K562 (cell line): ENCODE measurements at regions not wholly inside any gene's neighbourhood (a gene's known extent, or its start where the extent isn't known, plus 50 kb on each side); places are given as distances from the start of the nearest gene placed in this dataset.
A peak's percentile ranks its signal among the peaks of the same experiment; 100 is the strongest.

ENCODE experiments used
- ATAC-seq: fragments of 200-7000 bp; cut with Tn5 transposase; 3 replicates; pipeline ENCODE4 v1.9.1; 2020; ENCODE audit warnings: moderate library complexity
- BruUV-seq: library from RNA; stranded (reverse); fragments of 400-500 nt; replicated peaks from 2 replicates; lab custom pipeline; 2021; lab: Mats Ljungman, UMichigan
- CTCF ChIA-PET: fragments of 300-600 bp; formaldehyde crosslinking; extraction: SDS; loops from one replicate; lab custom pipeline; 2021; ENCODE audit warnings: low intra/inter-chr PET ratio; lab: Yijun Ruan, JAX
- POLR2A ChIA-PET: fragments of 300-600, 350-650 bp; sonication (Branson Sonifier 250); formaldehyde crosslinking; extraction: SDS; loops from one replicate; lab custom pipeline; 2021; ENCODE audit warnings: antibody characterized with exemption, inconsistent platforms; lab: Yijun Ruan, JAX
- DNase-seq, 4 experiments: peaks; one replicate each; pipeline versions ENCODE4 v3.0.0 to v3.0.0-alpha.2; 2011 to 2018; ENCODE audit warnings: low spot score in 3 of 4, mixed read lengths in 3 of 4; ENCODE audit errors: extremely low read depth in 1 of 4
- FAIRE-seq: peaks from 2 replicates; lab custom pipeline; 2011; peaks lifted over from hg19 to GRCh38; lab: Jason Lieb, UNC
- H2AFZ ChIP-seq: 2 replicates; pipeline ENCODE4 v1.6.0; 2011; ENCODE audit warnings: low read depth, low read length, control low read depth, inconsistent platforms
- H3K27ac ChIP-seq: fragments of 200-600 bp; 3 replicates; pipeline ENCODE4 v1.8.0; 2011; ENCODE audit warnings: low read depth, mild to moderate bottlenecking, control low read depth, inconsistent platforms, low read length, moderate library complexity, mixed read lengths; ENCODE audit errors: extremely low read depth
- H3K27me3 ChIP-seq, 2 experiments: fragments of 300-600 bp in 1 of 2; 2 replicates in 1 of 2; 3 replicates in 1 of 2; pipeline versions ENCODE4 v1.6.0 to v1.8.0; 2011; ENCODE audit warnings: inconsistent platforms in 2 of 2, low read length in 2 of 2, mild to moderate bottlenecking in 1 of 2, mixed read lengths in 1 of 2, moderate library complexity in 1 of 2; ENCODE audit not compliant: control insufficient read depth in 2 of 2, insufficient read depth in 2 of 2
- H3K36me3 ChIP-seq: fragments of 300-600 bp; 3 replicates; pipeline ENCODE4 v1.8.0; 2011; ENCODE audit warnings: mild to moderate bottlenecking, low read length, inconsistent platforms; ENCODE audit not compliant: control insufficient read depth, insufficient read depth
- H3K4me1 ChIP-seq, 2 experiments: fragments of 200-600 bp in 1 of 2; replicated peaks in 1 of 2; 2 replicates in 1 of 2; 3 replicates in 1 of 2; pipeline versions ENCODE4 v1.5.1 to v1.8.0; 2011; ENCODE audit warnings: inconsistent platforms in 2 of 2, low read length in 2 of 2, mild to moderate bottlenecking in 1 of 2, mixed read lengths in 1 of 2, moderate library complexity in 1 of 2; ENCODE audit not compliant: control insufficient read depth in 2 of 2, insufficient read depth in 2 of 2
- H3K4me2 ChIP-seq: 2 replicates; pipeline ENCODE4 v1.6.1; 2011; ENCODE audit warnings: low read length, control low read depth, inconsistent platforms, mixed read lengths; ENCODE audit not compliant: insufficient read depth
- H3K4me3 ChIP-seq: fragments of 200-600 bp; sonication (generic), shearing (Covaris generic); 2 replicates; pipeline ENCODE4 v1.5.1; 2016; ENCODE audit warnings: control low read depth, inconsistent platforms
- H3K79me2 ChIP-seq: fragments of 200-600 bp; 3 replicates; pipeline ENCODE4 v1.8.0; 2011; ENCODE audit warnings: low read length, inconsistent platforms; ENCODE audit not compliant: control insufficient read depth, insufficient read depth
- H3K9ac ChIP-seq, 2 experiments: 2 replicates each; pipeline versions ENCODE4 v1.6.0 to v1.6.1; 2011; ENCODE audit warnings: low read depth in 2 of 2, low read length in 2 of 2, control low read depth in 1 of 2, inconsistent platforms in 1 of 2, mild to moderate bottlenecking in 1 of 2, mixed read lengths in 1 of 2; ENCODE audit not compliant: insufficient read depth in 1 of 2
- H3K9me1 ChIP-seq: one replicate; pipeline ENCODE4 v1.6.0; 2011; ENCODE audit warnings: inconsistent platforms, mild to moderate bottlenecking, low read length, moderate library complexity; ENCODE audit not compliant: control insufficient read depth, insufficient read depth
- H3K9me3 ChIP-seq: replicated peaks from 2 replicates; pipeline ENCODE4 v1.5.1; 2011; ENCODE audit warnings: low read depth, low read length, inconsistent platforms; ENCODE audit not compliant: control insufficient read depth, insufficient read depth
- H4K20me1 ChIP-seq: replicated peaks from 2 replicates; pipeline ENCODE4 v1.6.1; 2011; ENCODE audit warnings: low read length, inconsistent platforms, mixed read lengths; ENCODE audit not compliant: control insufficient read depth, insufficient read depth
- FOXO4 ChIP-seq: fragments of 450-650 bp; formaldehyde crosslinking; IDR thresholded peaks from 2 replicates; pipeline ENCODE4 v1.4.0; 2020; ENCODE audit warnings: mild to moderate bottlenecking, moderate library complexity
- MAFF ChIP-seq: IDR thresholded peaks from 2 replicates; pipeline ENCODE4 v1.6.1; 2012; ENCODE audit warnings: low read length, improper control_type of control experiment
- NFRKB ChIP-seq: fragments of 450-650 bp; IDR thresholded peaks from 2 replicates; pipeline ENCODE4 v1.6.1; 2016; ENCODE audit warnings: low read depth
- RBM17 ChIP-seq: fragments of 200-400 bp; formaldehyde crosslinking; IDR thresholded peaks from 2 replicates; pipeline ENCODE4 v1.6.1; 2017; ENCODE audit warnings: low read depth, mild to moderate bottlenecking, low read length, borderline replicate concordance
- REST ChIP-seq, 2 experiments: fragments of 450-650 bp; formaldehyde crosslinking in 1 of 2; IDR thresholded peaks; 2 replicates each; pipeline versions ENCODE4 v1.4.0 to v1.6.1; 2014 to 2020; ENCODE audit warnings: mild to moderate bottlenecking in 2 of 2, borderline replicate concordance in 1 of 2, low read depth in 1 of 2
- THRB ChIP-seq: fragments of 450-650 bp; formaldehyde crosslinking; conservative IDR thresholded peaks from 2 replicates; pipeline ENCODE4 v1.4.0; 2022; ENCODE audit warnings: mild to moderate bottlenecking, missing genetic modification characterization
- ZMIZ1 ChIP-seq, 2 experiments: fragments of 150-350 bp in 1 of 2; IDR thresholded peaks; 2 replicates each; pipeline ENCODE4 v1.6.1; 2012 to 2016; ENCODE audit warnings: low read depth in 2 of 2, low read length in 2 of 2, mild to moderate bottlenecking in 1 of 2, moderate library complexity in 1 of 2
- WGBS: fragments of 100-300 bp; shearing (Covaris generic); methylation state at CpG from one replicate; pipeline ENCODE4 v1.1.6; 2016; ENCODE audit warnings: low coverage, mixed read lengths; ENCODE audit not compliant: insufficient coverage; ENCODE audit errors: missing lambda C conversion rate; 5-methylcytosine and 5-hydroxymethylcytosine counted together
- in situ Hi-C: fragments of 300-500 bp; cut with MboI; formaldehyde crosslinking; loops from 4 replicates; pipeline ENCODE4 v1.15.0; 2018; ENCODE audit warnings: inconsistent platforms, mixed read lengths
- intact Hi-C: fragments of 100-400 bp; cut with micrococcal nuclease; formaldehyde crosslinking; loops from 2 replicates; pipeline ENCODE4 v1.14.2; 2022

GRCh38 chr5:89929173-89929572, 480.4 kb downstream of the CETN3 start:
- DNase-seq (peak in 1 of 4 experiments; percentile 3), ATAC-seq (no peak)
- H3K9me1 ChIP-seq = no peaks in the 10 kb centered on the region
- 0% methylated on average over 2 of the region's 2 CpGs for WGBS
- no peak overlapping the region for H2AFZ ChIP-seq
- no peak overlapping the region for H3K27ac ChIP-seq
- no peak overlapping the region for H3K4me2 ChIP-seq
- no peaks in the 10 kb centered on the region for H3K4me1 ChIP-seq
- no peak overlapping the region for H3K4me3 ChIP-seq
- TF ChIP-seq REST (IDR thresholded peaks at IDR 0.05; ENCODE audit: borderline replicate concordance) = no peak
- TF ChIP-seq REST (CRISPR knock-in tag; IDR thresholded peaks at IDR 0.05; ENCODE audit: low read depth) = no peak
- no peak for TF ChIP-seq FOXO4 (CRISPR knock-in tag)
- no peak for TF ChIP-seq ZMIZ1 (IDR thresholded peaks at IDR 0.05; ENCODE audit: low read depth in 2 of 2, low read length in 2 of 2)
- TF ChIP-seq RBM17 = no peak
- TF ChIP-seq MAFF = no peak
- TF ChIP-seq NFRKB = no peak
- no peak for TF ChIP-seq THRB
- TF ChIP-seq, all 486 proteins: peak for 0
- Histone ChIP-seq H3K79me2 (no peaks in the 10 kb centered on the region), H4K20me1 (no peaks in the 10 kb centered on the region), H3K9ac (no peak overlapping the region), H3K9me3 (no peaks in the 10 kb centered on the region), H3K36me3 (no peaks in the 10 kb centered on the region), H3K27me3 (no peaks in the 10 kb centered on the region)
- intact Hi-C loops = no loop called here
- ChIA-PET POLR2A (no interaction called here), CTCF (no interaction called here)
- BruUV-seq = no TSS peak
- in situ Hi-C loops = no loop called here
- FAIRE-seq = no peak
